GM18951 (cell line): ENCODE measurements at regions not wholly inside any gene's neighbourhood (a gene's known extent, or its start where the extent isn't known, plus 50 kb on each side); places are given as distances from the start of the nearest gene placed in this dataset.

Source experiments
- POLR2A ChIP-seq: IDR thresholded peaks from 4 replicates; pipeline ENCODE4 v1.6.1; 2011; ENCODE audit warnings: mild to moderate bottlenecking; ENCODE audit not compliant: insufficient read length, insufficient read depth; ENCODE audit errors: extremely low read depth
- in situ Hi-C: fragments of 300-500 bp; cut with MboI; formaldehyde crosslinking; loops from one replicate; pipeline ENCODE4 v1.12.0; 2022; ENCODE audit warnings: low sequenced_read_pairs, mixed read lengths, inconsistent platforms; ENCODE audit not compliant: unreplicated experiment

DNA sequence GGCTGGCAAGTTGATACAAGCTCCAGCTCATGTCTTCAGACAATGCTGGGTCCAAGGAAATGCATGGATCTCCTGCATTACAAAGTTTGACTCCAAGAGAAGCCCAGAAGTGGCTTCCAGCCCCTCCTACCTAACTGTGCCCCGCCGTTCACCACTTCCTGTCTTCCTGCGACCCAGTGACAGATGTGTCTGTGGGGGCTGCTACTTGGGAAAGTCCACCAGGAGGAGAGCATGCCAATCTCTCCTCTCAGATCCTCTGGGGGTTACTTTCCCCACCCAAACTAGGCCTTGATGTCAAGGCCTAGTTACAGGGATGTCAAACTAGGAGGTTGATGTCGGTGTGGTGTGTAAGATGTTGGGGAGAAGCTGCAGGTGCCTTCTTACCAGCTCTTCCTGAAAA is 133.6 kb upstream of the RASGRP1 start:
- no peak for TF ChIP-seq POLR2A
- in situ Hi-C loops, result loop anchor here (10.0 kb wide), 1 partner anchor 223 kb away; no protein-coding TSS in a partner anchor

DNA sequence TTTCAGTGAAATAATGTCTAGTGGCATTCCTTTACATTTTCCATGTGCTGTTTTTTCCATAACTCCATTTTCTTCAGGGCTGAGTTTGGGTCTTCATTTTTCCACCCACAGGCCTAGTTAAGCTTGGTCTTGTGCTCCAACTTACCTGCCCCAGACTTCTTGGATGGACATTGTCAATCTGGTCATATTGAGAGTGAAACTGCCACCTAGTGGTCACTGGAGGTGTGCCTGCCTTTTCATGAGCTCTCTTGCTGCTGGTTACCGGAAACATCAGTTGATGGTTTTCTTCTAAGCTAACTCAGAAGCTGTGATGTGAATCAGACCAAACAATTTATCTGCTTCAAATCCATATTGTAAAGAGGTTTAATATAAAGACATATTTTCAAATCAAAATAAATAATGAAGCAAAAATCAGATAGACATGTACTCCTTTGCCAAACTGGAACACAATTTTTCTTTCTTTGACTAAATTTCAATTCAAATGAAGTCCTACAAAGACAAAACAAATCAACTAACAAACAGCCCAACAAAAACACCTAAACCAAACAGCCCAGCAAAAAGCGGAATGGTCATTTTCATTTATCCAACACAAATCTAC is 135.1 kb upstream of the RASGRP1 start:
- in situ Hi-C loops, result loop anchor here (10.0 to 25.0 kb wide), 2 partner anchors 225 to 888 kb away; partner anchors contain the start of gene THBS1
- no peak for TF ChIP-seq POLR2A

DNA sequence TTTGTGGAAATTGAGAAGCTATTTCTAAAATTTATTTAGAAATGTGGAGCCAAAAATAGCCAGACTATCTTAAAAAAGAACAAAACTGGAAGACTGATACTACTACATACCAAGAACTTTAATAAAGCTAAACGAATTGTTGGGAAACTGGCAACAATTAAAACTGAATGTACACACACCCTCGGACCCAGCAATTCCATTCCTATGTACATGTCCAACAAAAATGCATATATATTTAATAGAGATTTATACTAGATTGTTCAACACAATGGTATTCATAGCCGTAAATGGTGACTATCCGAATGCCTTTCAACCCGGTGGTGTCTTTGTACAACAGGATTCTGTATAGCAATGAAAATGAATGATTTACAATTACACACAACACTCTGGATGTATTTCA is 136.5 kb upstream of the RASGRP1 start:
- no peak for TF ChIP-seq POLR2A
- in situ Hi-C loops, result loop anchor here (25.0 kb wide), 1 partner anchor 886 kb away; the partner anchor contains the start of gene THBS1

DNA sequence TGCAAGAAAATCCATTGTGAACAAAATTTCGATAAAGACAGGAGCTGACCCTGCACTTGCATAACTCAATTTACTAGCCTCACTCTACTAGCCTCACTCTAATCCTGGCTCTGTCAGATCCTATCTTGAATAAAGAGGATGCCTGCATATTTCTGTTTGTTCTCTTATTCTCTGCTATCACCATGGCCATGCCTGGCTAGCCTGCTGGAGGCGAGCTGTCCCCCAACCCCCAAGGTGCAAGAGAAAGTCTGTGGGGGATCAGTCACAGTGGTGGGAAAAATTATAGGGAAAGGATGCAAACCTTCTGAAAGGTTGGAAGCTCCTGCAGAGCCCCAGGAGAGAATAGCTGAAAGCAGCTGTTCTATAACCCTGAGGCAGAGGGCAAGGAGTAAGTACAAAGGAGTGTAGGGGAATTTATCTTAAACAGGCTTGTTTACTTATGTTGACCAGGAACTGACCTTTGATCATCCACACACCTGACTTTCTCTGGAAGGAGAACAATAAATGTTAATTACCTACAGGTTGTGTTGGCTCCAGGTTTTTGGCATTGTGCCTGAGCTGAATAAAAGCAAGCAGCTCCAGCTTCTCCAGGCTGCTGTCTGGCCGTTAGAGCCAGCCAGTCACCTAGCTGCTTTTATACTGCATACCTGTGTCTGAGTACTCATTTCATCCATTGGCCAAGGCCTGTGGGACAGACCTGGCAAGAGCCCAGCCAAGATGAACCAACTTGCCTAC is 137.7 kb upstream of the RASGRP1 start:
- in situ Hi-C loops, result loop anchor here (25.0 kb wide), 1 partner anchor 885 kb away; the partner anchor contains the start of gene THBS1
- TF ChIP-seq POLR2A, result no peak

DNA sequence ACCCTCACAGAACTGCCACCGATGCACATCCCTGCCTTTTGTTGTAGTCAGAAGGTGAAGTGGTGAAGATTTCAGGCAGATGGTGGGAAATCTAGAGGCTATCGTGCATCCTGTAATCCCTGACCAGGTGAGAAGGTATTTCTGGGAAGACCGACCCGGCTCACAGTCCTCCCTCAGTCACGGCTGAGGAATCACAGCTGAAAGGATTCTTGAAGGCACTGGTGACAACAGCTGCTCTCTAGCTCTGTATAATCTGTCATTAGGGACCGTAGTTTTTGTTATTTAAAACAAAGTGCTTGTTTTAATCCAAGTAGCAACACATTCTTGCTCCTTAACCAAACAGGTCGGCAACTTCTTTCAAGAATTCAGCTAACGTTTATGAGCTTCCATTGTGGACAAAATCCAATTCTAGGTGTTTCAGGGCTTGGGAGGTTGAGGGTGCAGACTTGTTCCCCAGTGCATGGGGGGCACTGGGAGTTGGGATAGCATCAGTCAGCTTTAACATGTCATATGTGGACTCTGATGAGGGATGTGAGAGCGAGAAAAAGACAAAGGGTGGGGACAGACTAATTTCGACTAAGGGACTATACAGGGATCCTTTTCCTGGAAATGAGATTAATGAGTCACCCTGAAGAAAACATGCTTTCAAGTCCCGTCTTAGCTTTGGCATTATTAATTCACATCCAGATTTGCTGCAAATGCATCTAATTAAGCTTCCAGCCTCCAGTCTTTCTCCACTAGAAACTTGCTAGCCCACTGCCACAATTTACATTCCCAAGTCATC is 141.0 kb upstream of the RASGRP1 start:
- in situ Hi-C loops, result loop anchor here (25.0 kb wide), 1 partner anchor 882 kb away; the partner anchor contains the start of gene THBS1
- TF ChIP-seq POLR2A, result no peak

DNA sequence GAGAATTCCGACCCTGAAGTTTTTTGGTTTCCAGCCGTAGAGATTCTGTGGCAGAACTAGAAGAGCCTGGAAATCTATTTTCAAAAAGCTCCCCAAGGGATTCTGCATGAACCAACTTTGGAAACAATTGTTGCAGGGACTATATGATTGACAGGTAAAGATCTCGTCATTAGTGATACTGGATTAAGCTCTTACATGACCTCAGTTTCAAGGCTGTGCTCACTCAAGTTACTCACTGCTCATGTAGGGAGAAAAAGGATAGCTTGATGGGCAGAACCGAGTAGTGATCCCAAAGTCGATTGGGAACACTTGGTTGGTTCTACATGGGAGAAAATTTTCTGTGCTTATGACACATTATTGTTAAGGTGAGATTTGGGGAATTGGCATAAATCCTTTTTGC is 142.3 kb upstream of the RASGRP1 start:
- in situ Hi-C loops, result loop anchor here (25.0 kb wide), 1 partner anchor 880 kb away; the partner anchor contains the start of gene THBS1
- TF ChIP-seq POLR2A, result no peak

DNA sequence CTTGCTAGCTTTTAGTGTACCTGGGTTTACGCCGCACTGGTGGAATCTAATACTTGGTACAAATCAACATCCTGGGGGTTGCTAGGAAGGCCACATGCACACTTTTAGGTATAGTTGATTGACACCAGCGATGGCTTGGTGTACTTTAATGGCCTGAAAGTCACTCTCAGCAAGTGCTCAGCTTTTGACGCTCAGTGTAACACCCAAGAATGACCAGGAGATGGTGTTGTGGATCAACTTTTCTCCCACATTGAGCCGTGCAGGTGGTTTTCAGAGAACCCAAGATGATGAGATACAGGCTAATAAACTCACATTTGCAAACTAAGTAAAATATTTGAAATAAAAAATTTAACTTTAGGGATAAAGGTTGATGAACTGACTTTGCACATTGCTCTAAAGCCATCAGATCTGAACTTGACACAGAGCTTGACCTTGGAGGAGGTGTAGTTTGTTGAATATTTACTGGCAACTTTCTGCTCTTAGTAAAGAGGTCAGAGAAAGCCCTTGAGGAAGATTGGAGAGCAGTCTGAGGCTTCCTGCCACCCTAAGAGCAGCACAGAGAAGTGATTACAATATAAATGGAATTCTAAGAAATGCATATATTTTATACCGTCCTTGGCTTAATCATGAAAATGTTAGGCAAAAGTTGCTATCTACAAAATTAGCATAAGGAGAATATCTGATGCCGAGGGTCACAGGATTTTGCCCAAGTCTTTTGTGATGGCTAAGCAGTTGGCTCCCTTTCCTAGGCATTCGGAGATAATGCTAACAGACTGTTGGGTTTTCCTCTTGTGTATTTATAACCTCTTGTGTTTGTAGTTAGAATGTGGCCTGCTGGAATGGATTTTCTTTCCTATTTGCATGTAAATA is 143.4 kb upstream of the RASGRP1 start:
- in situ Hi-C loops, result loop anchor here (25.0 kb wide), 1 partner anchor 879 kb away; the partner anchor contains the start of gene THBS1
- TF ChIP-seq POLR2A, result no peak

DNA sequence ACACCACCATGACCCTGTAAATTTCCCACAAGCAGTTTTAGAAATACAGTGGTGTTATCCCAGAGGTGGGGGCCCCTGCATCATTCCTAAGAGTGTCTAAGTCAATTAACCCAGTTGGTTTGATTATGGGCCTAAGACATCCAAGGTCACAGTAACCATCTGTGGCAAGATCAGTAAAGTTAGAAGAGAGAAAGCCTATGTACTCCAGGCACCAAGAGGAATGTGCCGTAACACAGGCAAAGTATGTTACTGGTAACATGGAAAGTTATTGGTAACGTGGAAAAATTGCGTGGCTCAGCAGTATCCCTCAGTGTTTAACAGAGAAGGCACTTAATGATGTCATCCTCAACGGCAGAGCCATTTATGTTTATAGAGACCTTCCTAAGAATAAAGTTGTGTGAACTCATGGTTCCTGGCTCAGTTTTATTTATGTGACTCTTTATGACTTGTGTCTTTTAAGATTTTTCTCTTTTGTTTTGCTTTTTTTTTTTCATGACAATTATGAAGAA is 144.1 kb upstream of the RASGRP1 start:
- TF ChIP-seq POLR2A, result no peak
- in situ Hi-C loops, result loop anchor here (25.0 kb wide), 1 partner anchor 879 kb away; the partner anchor contains the start of gene THBS1

DNA sequence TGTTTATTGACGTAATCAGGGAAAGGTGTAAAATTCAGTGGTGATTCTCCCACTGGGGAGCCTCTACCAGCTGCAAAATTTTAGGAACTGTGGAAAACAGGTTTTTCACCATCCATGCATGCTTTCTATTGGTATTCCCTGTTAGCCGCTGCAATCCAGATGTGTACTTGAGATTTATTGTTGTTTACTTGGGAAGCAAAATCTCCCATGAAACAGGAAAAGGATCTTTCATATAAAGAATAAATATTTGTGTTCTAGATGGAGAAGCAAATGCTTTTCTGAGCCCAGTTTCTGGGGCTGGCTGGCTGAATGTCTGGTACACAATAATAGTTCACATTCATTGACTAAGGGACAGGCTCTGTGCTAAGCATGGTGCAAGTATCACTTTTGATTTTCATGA is 144.6 kb upstream of the RASGRP1 start:
- in situ Hi-C loops, result loop anchor here (25.0 kb wide), 1 partner anchor 878 kb away; the partner anchor contains the start of gene THBS1
- no peak for TF ChIP-seq POLR2A

DNA sequence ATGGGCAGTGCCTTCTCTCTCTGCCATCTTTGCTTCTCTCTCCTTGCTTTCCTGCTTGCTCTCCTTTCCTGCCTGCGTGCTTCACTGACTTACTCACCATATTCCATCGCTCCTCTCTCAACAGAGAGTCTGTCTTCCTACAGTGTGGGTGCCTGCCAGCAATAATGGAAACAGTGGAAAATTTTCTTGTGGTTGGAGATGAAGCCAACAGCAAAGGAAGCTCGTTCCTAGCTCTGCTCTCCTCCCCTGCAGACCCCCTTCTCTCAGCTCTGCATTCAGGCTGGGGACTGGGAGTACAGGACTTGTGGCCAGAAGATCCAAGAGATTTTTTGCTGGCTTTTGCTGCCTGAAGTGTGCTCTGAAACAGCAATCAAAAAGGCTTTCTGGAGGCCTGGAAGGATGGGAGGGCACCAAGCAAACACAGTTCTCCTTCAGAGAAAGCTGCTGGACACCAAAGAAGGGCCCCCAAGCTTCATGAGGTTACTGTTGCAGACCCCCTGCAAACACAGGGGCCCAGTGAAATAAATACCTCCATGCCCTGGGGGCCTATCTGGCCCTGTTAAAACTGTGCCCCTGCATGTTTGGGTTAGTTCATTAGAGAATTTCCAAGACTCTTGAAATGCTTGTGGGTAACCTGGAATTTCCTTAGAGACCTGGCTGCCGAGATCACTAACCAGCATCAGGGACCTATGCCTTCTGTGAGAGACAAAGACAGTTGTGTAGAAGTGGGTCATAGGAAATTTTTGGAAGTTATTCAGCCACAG is 149.9 kb upstream of the RASGRP1 start:
- TF ChIP-seq POLR2A, result no peak
- in situ Hi-C loops, result loop anchor here (25.0 kb wide), 1 partner anchor 873 kb away; the partner anchor contains the start of gene THBS1

DNA sequence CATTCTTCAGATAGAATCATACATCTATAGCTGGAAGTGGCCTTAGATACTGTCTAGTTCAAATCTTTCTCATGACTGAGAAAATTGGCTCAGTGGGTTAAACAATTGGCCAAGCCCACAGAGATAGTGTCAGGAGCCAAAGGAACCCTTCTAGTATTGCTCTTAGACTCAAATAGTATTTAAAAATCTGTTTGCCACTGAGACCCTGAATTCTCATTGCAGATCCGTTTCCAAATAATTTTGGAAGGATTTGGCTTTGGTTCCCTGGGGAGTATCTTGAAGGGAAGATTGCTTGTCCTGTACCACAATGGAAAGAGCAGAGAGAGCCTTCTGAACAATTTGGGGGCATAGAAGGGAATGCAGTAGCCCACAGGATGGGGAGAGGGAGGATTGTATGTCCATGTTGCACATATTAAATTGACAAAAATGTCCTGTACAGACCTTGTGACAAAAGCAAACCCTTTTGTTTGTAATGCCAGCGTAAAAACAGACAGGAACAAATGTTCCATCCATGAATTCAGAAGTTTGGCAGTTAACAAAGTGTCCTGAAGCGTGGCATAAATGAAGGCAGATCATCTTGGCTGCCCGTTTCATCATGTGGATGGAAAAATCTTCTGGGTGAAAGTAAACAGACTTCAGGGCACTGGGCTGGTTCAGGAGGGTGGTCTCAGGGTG is 156.4 kb upstream of the RASGRP1 start:
- no peak for TF ChIP-seq POLR2A
- in situ Hi-C loops, result loop anchor here (25.0 kb wide), 1 partner anchor 866 kb away; the partner anchor contains the start of gene THBS1
